ENCODE measurements at regions not wholly inside any gene's neighbourhood (a gene's known extent, or its start where the extent isn't known, plus 50 kb on each side); places are given as distances from the start of the nearest gene placed in this dataset.

- CTCF ChIA-PET: interaction anchor here (0.8 kb wide), 1 partner anchor 11 kb away, joined by 4 read pairs; no protein-coding TSS in a partner anchor
- peaks cover 0 to 7% of the 10 kb centered on the region in 2 experiments for H3K27me3 ChIP-seq (ENCODE audit: control insufficient read depth in 1 of 2, insufficient read depth in 2 of 2, low read length in 2 of 2)
- Mint-ChIP-seq H3K36me3 (ENCODE audit: low read depth) (no peaks in the 10 kb centered on the region), H3K27ac (no peak overlapping the region), H3K4me3 (no peak overlapping the region), H3K9me3 (no peaks in the 10 kb centered on the region), H3K27me3 (peaks cover 52% of the 10 kb centered on the region), H3K4me1 (ENCODE audit: low read depth) (no peaks in the 10 kb centered on the region)
- H3K4me1 ChIP-seq (ENCODE audit: insufficient read depth, low read length): no peaks in the 10 kb centered on the region
- H3K4me3 ChIP-seq (ENCODE audit: low read length): no peak overlapping the region
- intact Hi-C loops (cut with DNase I, micrococcal nuclease): loop anchor here in 1 of 2 experiments (5.0 kb wide), 1 partner anchor 207 kb away; no protein-coding TSS in a partner anchor
- DNase-seq (no peak), ATAC-seq (ENCODE audit: poor library complexity) (no peak)
- no peaks in the 10 kb centered on the region for H3K36me3 ChIP-seq (ENCODE audit: insufficient read depth, low read length)
- H3K9me3 ChIP-seq (ENCODE audit: control insufficient read depth in 1 of 2, insufficient read depth in 1 of 2, low read length in 2 of 2): no peaks in the 10 kb centered on the region
- no peak for TF ChIP-seq CTCF (IDR thresholded peaks at IDR 0.05)
- POLR2A ChIA-PET: no interaction called here
- H3K27ac ChIP-seq (ENCODE audit: low read depth in 1 of 2, low read length in 2 of 2): no peak overlapping the region
Measured at GRCh38 chr1:36653850-36654249, 171.1 kb upstream of the CSF3R start.

DNA sequence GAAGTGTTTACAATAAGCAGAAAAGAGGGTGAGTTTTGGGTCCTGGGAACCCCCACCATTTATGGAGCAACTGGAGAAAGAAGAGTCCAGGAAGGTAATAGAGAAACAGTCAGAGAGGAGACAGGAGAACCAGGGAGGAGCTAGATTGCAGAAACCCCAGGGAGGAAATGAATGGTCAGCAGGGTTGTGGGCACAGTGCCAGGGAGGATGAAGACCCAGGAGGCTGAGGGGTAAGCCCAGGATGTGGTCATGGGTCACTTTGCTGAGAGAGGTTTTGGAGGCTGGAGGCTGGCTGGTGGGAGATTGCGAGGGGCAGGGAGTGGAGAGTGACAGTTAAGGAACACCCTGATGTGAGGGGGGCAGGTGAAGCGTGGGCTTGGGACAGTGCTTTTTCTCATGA is 169.9 kb upstream of the CSF3R start:
- H3K27ac Mint-ChIP-seq: no peak overlapping the region
- DNase-seq: no peak
- no peak for TF ChIP-seq CTCF (IDR thresholded peaks at IDR 0.05)
- Histone ChIP-seq H3K9me3 (ENCODE audit: control insufficient read depth in 1 of 2, insufficient read depth in 1 of 2, low read length in 2 of 2) (no peaks in the 10 kb centered on the region), H3K36me3 (ENCODE audit: insufficient read depth, low read length) (no peaks in the 10 kb centered on the region), H3K4me3 (ENCODE audit: low read length) (no peak overlapping the region), H3K27me3 (ENCODE audit: control insufficient read depth in 1 of 2, insufficient read depth in 2 of 2, low read length in 2 of 2) (peaks cover 0 to 7% of the 10 kb centered on the region in 2 experiments), H3K27ac (ENCODE audit: low read depth in 1 of 2, low read length in 2 of 2) (no peak overlapping the region), H3K4me1 (ENCODE audit: insufficient read depth, low read length) (no peaks in the 10 kb centered on the region)
- intact Hi-C loops (cut with DNase I, micrococcal nuclease): loop anchor here in 1 of 2 experiments (5.0 kb wide), 1 partner anchor 205 kb away; no protein-coding TSS in a partner anchor
- ATAC-seq (ENCODE audit: poor library complexity): no peak
- H3K27me3 Mint-ChIP-seq: peaks cover 63% of the 10 kb centered on the region
- H3K36me3 Mint-ChIP-seq (ENCODE audit: low read depth): no peaks in the 10 kb centered on the region
- H3K9me3 Mint-ChIP-seq: no peaks in the 10 kb centered on the region
- ChIA-PET CTCF (no interaction called here), POLR2A (no interaction called here)
- H3K4me3 Mint-ChIP-seq: no peak overlapping the region
- no peaks in the 10 kb centered on the region for H3K4me1 Mint-ChIP-seq (ENCODE audit: low read depth)

GRCh38 chr1:36652011-36652410 is 169.3 kb upstream of the CSF3R start:
- Histone ChIP-seq H3K36me3 (ENCODE audit: insufficient read depth, low read length) (no peaks in the 10 kb centered on the region), H3K9me3 (ENCODE audit: control insufficient read depth in 1 of 2, insufficient read depth in 1 of 2, low read length in 2 of 2) (no peaks in the 10 kb centered on the region), H3K27me3 (ENCODE audit: control insufficient read depth in 1 of 2, insufficient read depth in 2 of 2, low read length in 2 of 2) (peaks cover 0 to 3% of the 10 kb centered on the region in 2 experiments), H3K4me3 (ENCODE audit: low read length) (no peak overlapping the region), H3K27ac (ENCODE audit: low read depth in 1 of 2, low read length in 2 of 2) (no peak overlapping the region), H3K4me1 (ENCODE audit: insufficient read depth, low read length) (no peaks in the 10 kb centered on the region)
- CTCF ChIA-PET: no interaction called here
- H3K27me3 Mint-ChIP-seq: peaks cover 65% of the 10 kb centered on the region
- ATAC-seq (ENCODE audit: poor library complexity) (no peak), DNase-seq (no peak)
- no peak for TF ChIP-seq CTCF (IDR thresholded peaks at IDR 0.05)
- no peaks in the 10 kb centered on the region for H3K9me3 Mint-ChIP-seq
- intact Hi-C loops (cut with DNase I, micrococcal nuclease): loop anchor here in 1 of 2 experiments (5.0 kb wide), 1 partner anchor 205 kb away; no protein-coding TSS in a partner anchor
- POLR2A ChIA-PET: no interaction called here
- no peak overlapping the region for H3K4me3 Mint-ChIP-seq
- no peaks in the 10 kb centered on the region for H3K36me3 Mint-ChIP-seq (ENCODE audit: low read depth)
- H3K27ac Mint-ChIP-seq: no peak overlapping the region
- no peaks in the 10 kb centered on the region for H3K4me1 Mint-ChIP-seq (ENCODE audit: low read depth)

All from CD4-positive, alpha-beta T cell (primary cell).